ENCODE measurements at regions not wholly inside any gene's neighbourhood (a gene's known extent, or its start where the extent isn't known, plus 50 kb on each side); places are given as distances from the start of the nearest gene placed in this dataset.

DNA sequence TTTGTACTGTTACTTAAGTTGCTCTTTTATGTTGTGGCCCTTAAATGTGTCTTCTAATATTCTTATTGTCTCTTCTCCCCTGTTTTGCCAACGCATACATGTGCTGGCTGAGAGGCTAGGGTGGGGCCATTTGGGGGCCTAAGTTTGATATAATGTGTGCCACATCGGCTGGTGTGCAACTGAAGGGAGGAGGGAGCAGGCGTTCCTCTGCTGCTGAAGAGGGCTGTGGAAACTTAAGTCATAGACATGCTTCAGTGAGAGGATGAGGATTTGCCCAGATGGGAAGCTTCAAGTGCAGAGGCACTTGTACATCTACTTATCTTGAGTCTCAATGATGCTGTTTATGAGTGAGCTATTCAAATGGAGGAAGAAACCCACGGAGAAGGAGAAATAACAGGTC lies 630.6 kb downstream of the LMO4 start:
- Mint-ChIP-seq H3K27me3 (ENCODE audit: low read depth) (no peaks in the 10 kb centered on the region), H3K4me3 (ENCODE audit: unreplicated experiment) (no peak overlapping the region), H3K36me3 (ENCODE audit: low read depth) (no peaks in the 10 kb centered on the region), H3K4me1 (ENCODE audit: low read depth) (peaks cover 8% of the 10 kb centered on the region), H3K9me3 (ENCODE audit: low read depth) (no peaks in the 10 kb centered on the region), H3K27ac (ENCODE audit: unreplicated experiment) (no peak overlapping the region)
- TF ChIP-seq, protein P1, sequence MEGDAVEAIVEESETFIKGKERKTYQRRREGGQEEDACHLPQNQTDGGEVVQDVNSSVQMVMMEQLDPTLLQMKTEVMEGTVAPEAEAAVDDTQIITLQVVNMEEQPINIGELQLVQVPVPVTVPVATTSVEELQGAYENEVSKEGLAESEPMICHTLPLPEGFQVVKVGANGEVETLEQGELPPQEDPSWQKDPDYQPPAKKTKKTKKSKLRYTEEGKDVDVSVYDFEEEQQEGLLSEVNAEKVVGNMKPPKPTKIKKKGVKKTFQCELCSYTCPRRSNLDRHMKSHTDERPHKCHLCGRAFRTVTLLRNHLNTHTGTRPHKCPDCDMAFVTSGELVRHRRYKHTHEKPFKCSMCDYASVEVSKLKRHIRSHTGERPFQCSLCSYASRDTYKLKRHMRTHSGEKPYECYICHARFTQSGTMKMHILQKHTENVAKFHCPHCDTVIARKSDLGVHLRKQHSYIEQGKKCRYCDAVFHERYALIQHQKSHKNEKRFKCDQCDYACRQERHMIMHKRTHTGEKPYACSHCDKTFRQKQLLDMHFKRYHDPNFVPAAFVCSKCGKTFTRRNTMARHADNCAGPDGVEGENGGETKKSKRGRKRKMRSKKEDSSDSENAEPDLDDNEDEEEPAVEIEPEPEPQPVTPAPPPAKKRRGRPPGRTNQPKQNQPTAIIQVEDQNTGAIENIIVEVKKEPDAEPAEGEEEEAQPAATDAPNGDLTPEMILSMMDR (IDR thresholded peaks at IDR 0.05) = no peak
- DNase-seq (ENCODE audit: low spot score) = no peak

GRCh38 chr1:87961992-87962391 lies 633.3 kb downstream of the LMO4 start:
- Mint-ChIP-seq H3K27ac (ENCODE audit: unreplicated experiment) (no peak overlapping the region), H3K4me1 (ENCODE audit: low read depth) (no peaks in the 10 kb centered on the region), H3K36me3 (ENCODE audit: low read depth) (no peaks in the 10 kb centered on the region), H3K9me3 (ENCODE audit: low read depth) (no peaks in the 10 kb centered on the region), H3K27me3 (ENCODE audit: low read depth) (no peaks in the 10 kb centered on the region), H3K4me3 (ENCODE audit: unreplicated experiment) (no peak overlapping the region)
- TF ChIP-seq, protein P1 (IDR thresholded peaks at IDR 0.05) = no peak
- no peak for DNase-seq (ENCODE audit: low spot score)

DNA sequence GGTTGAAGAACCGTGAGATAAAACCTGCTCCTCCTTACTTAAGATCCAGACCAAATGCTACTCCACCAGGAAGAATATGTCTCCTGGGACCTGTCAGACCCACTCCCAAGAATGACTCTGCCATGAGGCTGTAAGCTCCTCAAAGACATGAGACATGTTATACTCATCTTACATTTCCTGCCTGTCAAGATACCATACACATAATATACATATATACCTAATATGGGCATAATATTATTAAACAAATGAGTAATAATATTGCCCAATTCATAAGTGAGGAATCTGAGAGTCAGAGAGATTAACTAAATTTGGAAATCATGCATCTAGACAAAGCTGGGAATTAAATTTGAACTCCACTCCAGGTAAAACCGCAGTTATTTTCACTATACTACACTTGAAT lies 634.9 kb downstream of the LMO4 start:
- Mint-ChIP-seq H3K36me3 (ENCODE audit: low read depth) (no peaks in the 10 kb centered on the region), H3K27me3 (ENCODE audit: low read depth) (no peaks in the 10 kb centered on the region), H3K27ac (ENCODE audit: unreplicated experiment) (no peak overlapping the region), H3K4me3 (ENCODE audit: unreplicated experiment) (no peak overlapping the region), H3K4me1 (ENCODE audit: low read depth) (peaks cover 9% of the 10 kb centered on the region), H3K9me3 (ENCODE audit: low read depth) (no peaks in the 10 kb centered on the region)
- DNase-seq (ENCODE audit: low spot score) = no peak
- TF ChIP-seq, protein P1 (IDR thresholded peaks at IDR 0.05) = no peak

DNA sequence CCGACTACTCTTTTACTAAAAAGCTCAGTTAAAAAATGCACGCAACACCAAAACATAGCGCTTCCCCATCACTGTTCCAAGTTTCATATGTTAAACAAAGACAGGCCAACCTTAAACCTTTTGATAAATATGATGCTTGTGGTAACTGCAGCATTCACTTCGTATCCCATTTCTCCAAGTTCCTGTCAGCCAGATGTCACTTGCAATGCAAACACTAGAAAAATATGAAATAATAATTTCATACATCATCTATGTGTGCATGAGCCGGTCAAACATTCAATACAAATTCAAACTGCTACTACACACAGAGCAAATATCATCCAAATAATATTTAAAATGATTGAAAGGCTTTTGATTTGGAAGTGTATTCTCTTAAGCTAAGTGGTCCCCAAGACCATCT lies 636.5 kb downstream of the LMO4 start:
- Mint-ChIP-seq H3K27ac (ENCODE audit: unreplicated experiment) (no peak overlapping the region), H3K9me3 (ENCODE audit: low read depth) (no peaks in the 10 kb centered on the region), H3K4me1 (ENCODE audit: low read depth) (peaks cover 12% of the 10 kb centered on the region), H3K27me3 (ENCODE audit: low read depth) (no peaks in the 10 kb centered on the region), H3K36me3 (ENCODE audit: low read depth) (peaks cover 2% of the 10 kb centered on the region), H3K4me3 (ENCODE audit: unreplicated experiment) (no peak overlapping the region)
- DNase-seq (ENCODE audit: low spot score) = no peak
- TF ChIP-seq, protein P1 (IDR thresholded peaks at IDR 0.05) = no peak

DNA sequence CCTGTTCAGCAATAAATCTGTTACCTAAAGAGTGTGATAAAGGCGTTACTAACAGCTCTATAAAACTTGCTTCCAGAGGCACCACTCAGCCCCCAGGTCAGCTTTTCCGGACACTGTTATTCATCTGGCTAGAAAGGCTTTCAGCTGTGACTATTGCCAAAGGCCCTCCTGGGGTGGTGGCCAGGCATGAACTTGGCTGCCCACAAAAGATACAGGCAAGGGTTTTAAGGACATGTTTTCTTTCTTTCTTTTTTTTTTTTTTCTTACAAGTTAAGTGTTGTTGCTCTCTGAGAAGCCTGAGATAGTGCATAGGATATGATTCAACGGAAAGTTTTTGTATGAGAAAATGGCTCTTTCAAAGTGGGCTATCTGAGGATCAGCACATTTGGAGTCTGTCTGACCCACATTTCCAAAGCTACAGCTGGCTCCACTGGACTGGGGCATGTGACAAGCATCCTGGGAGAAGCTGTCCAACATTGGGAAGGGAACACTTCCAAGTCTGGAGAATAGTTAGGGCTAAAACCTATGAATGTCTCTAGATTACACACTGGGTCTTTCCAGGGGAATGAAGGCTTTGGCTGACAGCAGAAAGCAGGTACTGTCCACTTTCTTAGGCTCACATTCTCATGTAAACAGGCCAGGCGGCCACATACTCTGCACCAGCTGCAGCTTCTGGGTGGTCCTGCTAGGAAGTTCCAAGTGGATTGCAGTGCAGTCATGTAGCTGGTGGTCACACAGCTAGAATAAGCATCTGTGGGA lies 639.7 kb downstream of the LMO4 start:
- H3K36me3 Mint-ChIP-seq (ENCODE audit: low read depth) = peaks cover 2% of the 10 kb centered on the region
- H3K27ac Mint-ChIP-seq (ENCODE audit: unreplicated experiment) = peak overlapping the region; percentile 25
- H3K27me3 Mint-ChIP-seq (ENCODE audit: low read depth) = no peaks in the 10 kb centered on the region
- TF ChIP-seq, protein P1 (IDR thresholded peaks at IDR 0.05) = no peak
- H3K4me3 Mint-ChIP-seq (ENCODE audit: unreplicated experiment) = no peak overlapping the region
- H3K9me3 Mint-ChIP-seq (ENCODE audit: low read depth) = no peaks in the 10 kb centered on the region
- peaks cover 12% of the 10 kb centered on the region for H3K4me1 Mint-ChIP-seq (ENCODE audit: low read depth)
- DNase-seq (ENCODE audit: low spot score) = no peak
